ENCODE measurements at regions not wholly inside any gene's neighbourhood (a gene's known extent, or its start where the extent isn't known, plus 50 kb on each side); places are given as distances from the start of the nearest gene placed in this dataset.

GRCh38 chr12:67386869-67387565 is 117.9 kb downstream of the CAND1 start:
- TF ChIP-seq, protein P1, sequence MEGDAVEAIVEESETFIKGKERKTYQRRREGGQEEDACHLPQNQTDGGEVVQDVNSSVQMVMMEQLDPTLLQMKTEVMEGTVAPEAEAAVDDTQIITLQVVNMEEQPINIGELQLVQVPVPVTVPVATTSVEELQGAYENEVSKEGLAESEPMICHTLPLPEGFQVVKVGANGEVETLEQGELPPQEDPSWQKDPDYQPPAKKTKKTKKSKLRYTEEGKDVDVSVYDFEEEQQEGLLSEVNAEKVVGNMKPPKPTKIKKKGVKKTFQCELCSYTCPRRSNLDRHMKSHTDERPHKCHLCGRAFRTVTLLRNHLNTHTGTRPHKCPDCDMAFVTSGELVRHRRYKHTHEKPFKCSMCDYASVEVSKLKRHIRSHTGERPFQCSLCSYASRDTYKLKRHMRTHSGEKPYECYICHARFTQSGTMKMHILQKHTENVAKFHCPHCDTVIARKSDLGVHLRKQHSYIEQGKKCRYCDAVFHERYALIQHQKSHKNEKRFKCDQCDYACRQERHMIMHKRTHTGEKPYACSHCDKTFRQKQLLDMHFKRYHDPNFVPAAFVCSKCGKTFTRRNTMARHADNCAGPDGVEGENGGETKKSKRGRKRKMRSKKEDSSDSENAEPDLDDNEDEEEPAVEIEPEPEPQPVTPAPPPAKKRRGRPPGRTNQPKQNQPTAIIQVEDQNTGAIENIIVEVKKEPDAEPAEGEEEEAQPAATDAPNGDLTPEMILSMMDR (conservative IDR thresholded peaks at IDR 0.05 in 1 of 2, IDR thresholded peaks at IDR 0.05 in 1 of 2; ENCODE audit: extremely low read depth in 1 of 2, insufficient read depth in 1 of 2, low read depth in 1 of 2, low read length in 2 of 2), result no peak
- no peak for TF ChIP-seq EZH2 (IDR thresholded peaks at IDR 0.05; ENCODE audit: borderline replicate concordance, low read length)
